Left lung (tissue), 4 donors: ENCODE measurements at regions not wholly inside any gene's neighbourhood (a gene's known extent, or its start where the extent isn't known, plus 50 kb on each side); places are given as distances from the start of the nearest gene placed in this dataset.

Experiments used
- ATAC-seq: fragments of 200-7000 bp; cut with Tn5 transposase; one replicate; pipeline ENCODE4 v1.9.1; 2020; ENCODE audit warnings: moderate library complexity
- DNase-seq, 4 donors: peaks; one replicate each; pipeline ENCODE4 v3.0.0-alpha.2; 2013 to 2020
- H3K27ac ChIP-seq, 2 donors: fragments of 200-600 bp; sonication (generic) in 1 of 2; one replicate each; pipeline versions ENCODE4 v1.5.0 to v1.8.0; 2020 to 2021
- H3K27me3 ChIP-seq, 2 donors: fragments of 200-600 bp; sonication (generic) in 1 of 2; one replicate each; pipeline versions ENCODE4 v1.5.0 to v1.8.0; 2020 to 2021
- H3K36me3 ChIP-seq, 2 donors: fragments of 200-600 bp; sonication (generic) in 1 of 2; one replicate each; pipeline versions ENCODE4 v1.5.0 to v1.8.0; 2020 to 2021
- H3K4me1 ChIP-seq, 2 donors: fragments of 200-600 bp; one replicate each; pipeline ENCODE4 v1.8.0; 2021
- H3K4me3 ChIP-seq, 2 donors: fragments of 200-600 bp; sonication (generic) in 1 of 2; one replicate each; pipeline versions ENCODE4 v1.5.0 to v1.8.0; 2020 to 2021; ENCODE audit warnings: mild to moderate bottlenecking in 1 of 2
- H3K9me3 ChIP-seq, 2 donors: fragments of 200-600 bp; sonication (generic) in 1 of 2; one replicate each; pipeline versions ENCODE4 v1.5.0 to v1.8.0; 2020 to 2021
- intact Hi-C, 2 donors: fragments of 100-400 bp; cut with DNase I; formaldehyde crosslinking; loops; one replicate each; pipeline versions ENCODE4 v1.11.2 to v1.14.2; 2022
- TF ChIP-seq, protein P1 (sequence below), 2 donors: fragments of 200-600 bp; sonication (generic) in 1 of 2; IDR thresholded peaks; one replicate each; pipeline versions ENCODE4 v1.5.0 to v1.8.0; 2021; ENCODE audit warnings: antibody characterized with exemption in 2 of 2
- donor health status: DM: no; HTN: yes; CAD: no.
- donor health status: DM: no; HTN: no; CAD: no.

DNA sequence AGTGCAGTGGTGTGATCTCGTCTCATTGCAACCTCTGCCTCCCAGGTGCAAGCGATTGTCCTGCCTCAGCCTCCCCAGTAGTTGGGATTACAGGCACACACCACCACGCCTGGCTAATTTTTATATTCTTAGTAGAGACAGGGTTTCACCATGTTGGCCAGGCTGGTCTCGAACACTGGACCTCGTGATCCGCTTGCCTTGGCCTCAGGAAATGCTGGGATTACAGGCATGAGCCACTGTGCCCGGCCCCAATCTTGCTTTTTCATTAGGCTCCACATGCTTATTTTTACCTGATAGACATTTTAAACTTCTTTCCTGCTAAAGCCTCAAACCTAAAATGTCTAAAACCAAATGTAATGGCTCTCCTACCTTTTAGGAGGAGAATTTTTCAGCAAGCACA is 817.0 kb upstream of the NECTIN3 start:
- H3K9me3 ChIP-seq: peaks cover 0 to 2% of the 10 kb centered on the region in 2 donors
- peak in 1 of 4 donors; percentile 7 for DNase-seq
- intact Hi-C loops: no loop called here
- H3K36me3 ChIP-seq: no peaks in the 10 kb centered on the region
- TF ChIP-seq, protein P1, sequence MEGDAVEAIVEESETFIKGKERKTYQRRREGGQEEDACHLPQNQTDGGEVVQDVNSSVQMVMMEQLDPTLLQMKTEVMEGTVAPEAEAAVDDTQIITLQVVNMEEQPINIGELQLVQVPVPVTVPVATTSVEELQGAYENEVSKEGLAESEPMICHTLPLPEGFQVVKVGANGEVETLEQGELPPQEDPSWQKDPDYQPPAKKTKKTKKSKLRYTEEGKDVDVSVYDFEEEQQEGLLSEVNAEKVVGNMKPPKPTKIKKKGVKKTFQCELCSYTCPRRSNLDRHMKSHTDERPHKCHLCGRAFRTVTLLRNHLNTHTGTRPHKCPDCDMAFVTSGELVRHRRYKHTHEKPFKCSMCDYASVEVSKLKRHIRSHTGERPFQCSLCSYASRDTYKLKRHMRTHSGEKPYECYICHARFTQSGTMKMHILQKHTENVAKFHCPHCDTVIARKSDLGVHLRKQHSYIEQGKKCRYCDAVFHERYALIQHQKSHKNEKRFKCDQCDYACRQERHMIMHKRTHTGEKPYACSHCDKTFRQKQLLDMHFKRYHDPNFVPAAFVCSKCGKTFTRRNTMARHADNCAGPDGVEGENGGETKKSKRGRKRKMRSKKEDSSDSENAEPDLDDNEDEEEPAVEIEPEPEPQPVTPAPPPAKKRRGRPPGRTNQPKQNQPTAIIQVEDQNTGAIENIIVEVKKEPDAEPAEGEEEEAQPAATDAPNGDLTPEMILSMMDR (IDR thresholded peaks at IDR 0.05): no peak
- no peak for ATAC-seq
- H3K4me3 ChIP-seq: no peak overlapping the region
- H3K4me1 ChIP-seq: no peaks in the 10 kb centered on the region
- H3K27me3 ChIP-seq: no peaks in the 10 kb centered on the region
- no peak overlapping the region for H3K27ac ChIP-seq

DNA sequence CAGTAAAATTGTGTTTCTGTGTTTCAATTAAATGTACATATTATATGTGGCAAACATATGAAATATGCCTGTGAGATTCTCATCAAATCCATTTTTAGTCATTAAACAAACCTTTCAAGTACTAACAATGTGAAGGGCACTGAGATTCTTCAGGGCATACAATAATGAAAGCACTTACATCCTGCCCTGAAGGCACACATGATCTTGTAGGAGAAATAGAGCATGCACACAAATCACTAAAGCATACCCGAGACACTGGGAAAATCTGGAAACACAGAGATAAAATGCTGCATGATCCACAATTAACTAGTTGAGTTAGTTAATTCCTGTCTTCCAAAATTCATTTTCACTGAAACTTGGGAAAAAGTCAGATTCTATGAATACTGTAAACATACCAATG is 810.5 kb upstream of the NECTIN3 start:
- TF ChIP-seq, protein P1 (IDR thresholded peaks at IDR 0.05): no peak
- no peaks in the 10 kb centered on the region for H3K4me1 ChIP-seq
- peaks cover 0 to 2% of the 10 kb centered on the region in 2 donors for H3K9me3 ChIP-seq
- no peak overlapping the region for H3K4me3 ChIP-seq
- H3K27ac ChIP-seq: no peak overlapping the region
- H3K36me3 ChIP-seq: no peaks in the 10 kb centered on the region
- intact Hi-C loops: no loop called here
- ATAC-seq: no peak
- DNase-seq: no peak
- H3K27me3 ChIP-seq: no peaks in the 10 kb centered on the region

DNA sequence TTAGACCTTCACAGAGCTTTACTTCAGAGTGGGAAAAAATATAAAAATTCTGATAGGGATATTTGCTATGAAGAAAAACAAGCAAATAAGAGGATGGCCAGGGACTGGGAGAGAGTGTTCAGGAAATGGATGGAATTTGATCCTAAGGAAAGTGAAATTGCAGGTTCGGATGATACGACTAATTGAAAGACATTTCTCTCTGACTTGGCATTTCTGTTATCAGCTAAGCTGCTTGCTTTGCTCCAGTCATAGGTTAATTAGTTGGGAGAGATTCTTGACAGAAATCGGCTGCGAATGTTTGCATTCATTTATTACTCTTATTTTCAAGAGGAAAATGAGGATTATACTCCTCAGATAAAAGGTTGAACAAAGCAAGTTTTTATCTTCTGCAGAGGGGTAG is 808.7 kb upstream of the NECTIN3 start:
- ATAC-seq: no peak
- DNase-seq: no peak
- Histone ChIP-seq H3K27ac (no peak overlapping the region), H3K4me3 (no peak overlapping the region), H3K4me1 (no peaks in the 10 kb centered on the region), H3K27me3 (no peaks in the 10 kb centered on the region), H3K36me3 (no peaks in the 10 kb centered on the region), H3K9me3 (peaks cover 0 to 2% of the 10 kb centered on the region in 2 donors)
- intact Hi-C loops: no loop called here
- TF ChIP-seq, protein P1 (IDR thresholded peaks at IDR 0.05): no peak

DNA sequence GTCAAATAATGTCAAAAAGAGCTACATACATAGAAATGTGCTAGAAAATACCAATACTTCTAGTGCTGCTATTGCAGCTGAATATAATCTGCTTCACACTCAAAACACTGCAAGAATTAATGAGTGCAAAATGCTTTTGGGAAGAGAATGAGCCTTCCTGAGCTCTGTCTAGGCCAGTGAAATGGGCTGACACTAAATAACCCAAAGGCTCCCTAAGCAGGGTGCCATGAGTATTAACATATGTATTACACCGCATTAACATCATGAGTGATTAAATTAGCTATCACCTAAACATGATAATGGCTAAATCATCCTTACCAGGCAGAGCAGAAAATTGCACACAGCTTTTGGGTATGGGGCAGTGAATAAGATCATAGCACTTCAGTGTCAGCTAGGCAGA is 806.3 kb upstream of the NECTIN3 start:
- H3K36me3 ChIP-seq: no peaks in the 10 kb centered on the region
- H3K27me3 ChIP-seq: no peaks in the 10 kb centered on the region
- H3K4me1 ChIP-seq: no peaks in the 10 kb centered on the region
- no peaks in the 10 kb centered on the region for H3K9me3 ChIP-seq
- TF ChIP-seq, protein P1 (IDR thresholded peaks at IDR 0.05): no peak
- DNase-seq (no peak), ATAC-seq (no peak)
- no peak overlapping the region for H3K4me3 ChIP-seq
- intact Hi-C loops: no loop called here
- H3K27ac ChIP-seq: no peak overlapping the region

DNA sequence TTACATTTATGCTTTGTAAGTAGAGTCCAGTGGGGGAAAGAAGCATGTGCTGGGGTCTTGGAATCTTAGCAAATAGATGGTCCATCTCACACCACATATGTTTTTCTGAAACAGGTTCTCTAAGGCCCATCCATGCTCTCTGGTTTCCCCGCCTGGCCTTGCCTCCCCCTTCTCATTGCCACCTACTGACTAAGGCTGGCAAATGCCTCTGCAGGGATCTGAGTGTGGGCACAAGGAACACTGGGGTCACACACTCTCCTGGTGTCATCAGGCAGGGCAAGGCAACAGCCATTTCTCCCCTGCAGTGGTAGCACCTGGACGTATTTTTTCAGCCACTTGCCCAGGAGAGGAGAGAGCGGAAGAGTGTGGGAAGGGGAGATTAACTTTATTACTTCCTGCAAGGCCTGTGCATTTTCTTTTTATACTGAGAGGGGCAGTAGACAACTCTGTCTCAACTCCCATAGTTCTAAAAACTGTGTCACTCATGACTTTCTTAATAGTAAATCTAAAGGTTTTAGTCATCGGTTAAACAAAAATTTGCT is 804.2 kb upstream of the NECTIN3 start:
- Histone ChIP-seq H3K27me3 (no peaks in the 10 kb centered on the region), H3K9me3 (no peaks in the 10 kb centered on the region), H3K4me1 (no peaks in the 10 kb centered on the region), H3K4me3 (no peak overlapping the region), H3K27ac (no peak overlapping the region), H3K36me3 (no peaks in the 10 kb centered on the region)
- ATAC-seq: no peak
- TF ChIP-seq, protein P1 (IDR thresholded peaks at IDR 0.05): no peak
- intact Hi-C loops: no loop called here
- DNase-seq: peak in 1 of 4 donors; percentile 4
